GM21423 (cell line): ENCODE measurements at regions not wholly inside any gene's neighbourhood (a gene's known extent, or its start where the extent isn't known, plus 50 kb on each side); places are given as distances from the start of the nearest gene placed in this dataset.

Experiments
- ATAC-seq: cut with Tn5 transposase; IDR thresholded peaks from one replicate; pipeline ENCODE4 v1.9.1; 2021; ENCODE audit warnings: mild to moderate bottlenecking, moderate library complexity; ENCODE audit not compliant: unreplicated experiment

- ATAC-seq, result no peak
Observed at GRCh38 chr4:176441594-176441993, 121.8 kb downstream of the SPCS3 start.

- no peak for ATAC-seq
Observed at GRCh38 chr4:176443117-176443516, 123.4 kb downstream of the SPCS3 start.

GRCh38 chr4:176443646-176444409 lies 124.1 kb downstream of the SPCS3 start:
- ATAC-seq, result no peak

GRCh38 chr4:176444741-176445140 lies 125.0 kb downstream of the SPCS3 start:
- ATAC-seq, result no peak

GRCh38 chr4:176448761-176449160 lies 129.0 kb downstream of the SPCS3 start:
- ATAC-seq, result no peak

GRCh38 chr4:176451443-176451842 lies 131.7 kb downstream of the SPCS3 start:
- ATAC-seq, result no peak

- no peak for ATAC-seq
Observed at GRCh38 chr4:176453079-176453478, 133.3 kb downstream of the SPCS3 start.

- no peak for ATAC-seq
Observed at GRCh38 chr4:176453658-176454057, 133.9 kb downstream of the SPCS3 start.

GRCh38 chr4:176464748-176465147 lies 145.0 kb downstream of the SPCS3 start:
- ATAC-seq, result peak; percentile 98

GRCh38 chr4:176467001-176467400 lies 147.2 kb downstream of the SPCS3 start:
- ATAC-seq, result no peak

GRCh38 chr4:176469546-176469945 lies 149.8 kb downstream of the SPCS3 start:
- ATAC-seq, result no peak

GRCh38 chr4:176470671-176471070 lies 150.9 kb downstream of the SPCS3 start:
- no peak for ATAC-seq

- ATAC-seq, result no peak
Observed at GRCh38 chr4:176475067-176475466, 155.3 kb downstream of the SPCS3 start.

- no peak for ATAC-seq
Observed at GRCh38 chr4:176478076-176478475, 158.3 kb downstream of the SPCS3 start.

GRCh38 chr4:176479767-176480166 lies 160.0 kb downstream of the SPCS3 start:
- ATAC-seq, result no peak

- no peak for ATAC-seq
Observed at GRCh38 chr4:176482972-176483371, 163.2 kb downstream of the SPCS3 start.

- ATAC-seq, result no peak
Observed at GRCh38 chr4:176484301-176484984, 164.7 kb downstream of the SPCS3 start.

- ATAC-seq, result no peak
Observed at GRCh38 chr4:176489001-176489400, 169.2 kb downstream of the SPCS3 start.

- ATAC-seq, result peak; percentile 100
Observed at GRCh38 chr4:176492646-176493302, 173.0 kb downstream of the SPCS3 start.

- ATAC-seq, result no peak
Observed at GRCh38 chr4:176498617-176499256, 179.0 kb downstream of the SPCS3 start.

- ATAC-seq, result no peak
Observed at GRCh38 chr4:176499518-176499917, 179.8 kb downstream of the SPCS3 start.
